ENCODE measurements at regions not wholly inside any gene's neighbourhood (a gene's known extent, or its start where the extent isn't known, plus 50 kb on each side); places are given as distances from the start of the nearest gene placed in this dataset.

DNA sequence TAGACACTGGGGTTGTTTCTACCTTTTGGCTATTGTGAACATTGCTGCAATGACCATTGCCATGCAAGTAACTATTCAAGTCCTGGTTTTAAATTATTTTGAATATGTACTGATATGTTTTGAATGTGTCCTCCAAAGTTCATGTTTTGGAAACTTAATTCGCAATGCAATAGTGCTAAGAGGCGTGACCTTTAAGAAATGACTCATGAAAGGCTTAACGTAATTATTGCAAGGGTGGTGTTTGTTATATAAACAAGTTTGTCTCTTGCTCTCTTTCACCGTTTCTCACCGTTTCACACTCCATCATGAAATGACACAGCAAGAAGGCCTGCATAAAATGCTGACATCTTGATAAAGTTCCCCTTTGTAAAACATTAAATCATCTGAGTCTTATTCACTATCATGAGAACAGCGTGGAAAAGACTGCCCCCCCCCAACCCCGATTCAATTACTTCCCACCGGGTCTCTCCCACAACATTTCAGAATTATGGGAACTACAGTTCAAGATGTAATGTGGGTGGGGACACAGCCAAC lies 506.9 kb upstream of the FAM47C start:
- DNase-seq, result no peak
- H3K27ac Mint-ChIP-seq (ENCODE audit: unreplicated experiment), result no peak overlapping the region
- H3K36me3 Mint-ChIP-seq (ENCODE audit: unreplicated experiment), result no peaks in the 10 kb centered on the region
- H3K27me3 Mint-ChIP-seq (ENCODE audit: unreplicated experiment), result no peaks in the 10 kb centered on the region
- H3K4me1 Mint-ChIP-seq (ENCODE audit: low read depth, unreplicated experiment), result no peaks in the 10 kb centered on the region
- H3K4me3 Mint-ChIP-seq (ENCODE audit: unreplicated experiment), result no peak overlapping the region
- TF ChIP-seq, protein P1, sequence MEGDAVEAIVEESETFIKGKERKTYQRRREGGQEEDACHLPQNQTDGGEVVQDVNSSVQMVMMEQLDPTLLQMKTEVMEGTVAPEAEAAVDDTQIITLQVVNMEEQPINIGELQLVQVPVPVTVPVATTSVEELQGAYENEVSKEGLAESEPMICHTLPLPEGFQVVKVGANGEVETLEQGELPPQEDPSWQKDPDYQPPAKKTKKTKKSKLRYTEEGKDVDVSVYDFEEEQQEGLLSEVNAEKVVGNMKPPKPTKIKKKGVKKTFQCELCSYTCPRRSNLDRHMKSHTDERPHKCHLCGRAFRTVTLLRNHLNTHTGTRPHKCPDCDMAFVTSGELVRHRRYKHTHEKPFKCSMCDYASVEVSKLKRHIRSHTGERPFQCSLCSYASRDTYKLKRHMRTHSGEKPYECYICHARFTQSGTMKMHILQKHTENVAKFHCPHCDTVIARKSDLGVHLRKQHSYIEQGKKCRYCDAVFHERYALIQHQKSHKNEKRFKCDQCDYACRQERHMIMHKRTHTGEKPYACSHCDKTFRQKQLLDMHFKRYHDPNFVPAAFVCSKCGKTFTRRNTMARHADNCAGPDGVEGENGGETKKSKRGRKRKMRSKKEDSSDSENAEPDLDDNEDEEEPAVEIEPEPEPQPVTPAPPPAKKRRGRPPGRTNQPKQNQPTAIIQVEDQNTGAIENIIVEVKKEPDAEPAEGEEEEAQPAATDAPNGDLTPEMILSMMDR (IDR thresholded peaks at IDR 0.05; ENCODE audit: partially characterized antibody, unreplicated experiment), result no peak
- peaks cover 3% of the 10 kb centered on the region for H3K9me3 Mint-ChIP-seq (ENCODE audit: unreplicated experiment)

GRCh38 chrX:36504625-36505024 lies 503.5 kb upstream of the FAM47C start:
- H3K27ac Mint-ChIP-seq (ENCODE audit: unreplicated experiment), result no peak overlapping the region
- no peaks in the 10 kb centered on the region for H3K4me1 Mint-ChIP-seq (ENCODE audit: low read depth, unreplicated experiment)
- no peak overlapping the region for H3K4me3 Mint-ChIP-seq (ENCODE audit: unreplicated experiment)
- peaks cover 6% of the 10 kb centered on the region for H3K9me3 Mint-ChIP-seq (ENCODE audit: unreplicated experiment)
- H3K27me3 Mint-ChIP-seq (ENCODE audit: unreplicated experiment), result no peaks in the 10 kb centered on the region
- no peak for DNase-seq
- TF ChIP-seq, protein P1 (IDR thresholded peaks at IDR 0.05; ENCODE audit: partially characterized antibody, unreplicated experiment), result no peak
- no peaks in the 10 kb centered on the region for H3K36me3 Mint-ChIP-seq (ENCODE audit: unreplicated experiment)

GRCh38 chrX:36508042-36508441 lies 500.1 kb upstream of the FAM47C start:
- no peak for DNase-seq
- Mint-ChIP-seq H3K36me3 (ENCODE audit: unreplicated experiment) (no peaks in the 10 kb centered on the region), H3K4me3 (ENCODE audit: unreplicated experiment) (no peak overlapping the region), H3K9me3 (ENCODE audit: unreplicated experiment) (peaks cover 6% of the 10 kb centered on the region), H3K27ac (ENCODE audit: unreplicated experiment) (no peak overlapping the region), H3K4me1 (ENCODE audit: low read depth, unreplicated experiment) (no peaks in the 10 kb centered on the region), H3K27me3 (ENCODE audit: unreplicated experiment) (no peaks in the 10 kb centered on the region)
- TF ChIP-seq, protein P1 (IDR thresholded peaks at IDR 0.05; ENCODE audit: partially characterized antibody, unreplicated experiment), result no peak

- Mint-ChIP-seq H3K27me3 (ENCODE audit: unreplicated experiment) (peaks cover 2% of the 10 kb centered on the region), H3K4me1 (ENCODE audit: low read depth, unreplicated experiment) (no peaks in the 10 kb centered on the region), H3K36me3 (ENCODE audit: unreplicated experiment) (no peaks in the 10 kb centered on the region), H3K9me3 (ENCODE audit: unreplicated experiment) (peaks cover 3% of the 10 kb centered on the region), H3K27ac (ENCODE audit: unreplicated experiment) (no peak overlapping the region), H3K4me3 (ENCODE audit: unreplicated experiment) (no peak overlapping the region)
- TF ChIP-seq, protein P1 (IDR thresholded peaks at IDR 0.05; ENCODE audit: partially characterized antibody, unreplicated experiment), result no peak
- DNase-seq, result no peak
Observed at GRCh38 chrX:36510736-36511135, 497.4 kb upstream of the FAM47C start.

DNA sequence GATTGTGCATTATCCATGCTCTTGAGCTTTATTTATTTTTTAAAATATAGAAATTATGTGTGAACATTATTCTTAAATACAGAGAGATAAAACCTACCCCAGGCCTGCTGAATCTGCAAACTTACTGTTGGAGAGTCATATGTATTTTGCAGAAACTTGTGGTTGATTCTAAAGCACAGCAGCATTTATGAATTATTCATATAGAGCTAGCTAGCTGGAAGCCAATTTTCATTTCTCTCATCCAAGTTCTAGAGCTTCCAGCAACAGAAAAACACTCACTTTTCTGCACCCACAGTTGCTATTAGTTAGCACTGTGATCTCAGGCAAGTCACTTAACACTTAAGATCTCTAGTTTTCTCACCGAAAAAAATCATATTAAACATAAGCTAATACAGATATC lies 479.5 kb upstream of the FAM47C start:
- TF ChIP-seq, protein P1 (IDR thresholded peaks at IDR 0.05; ENCODE audit: partially characterized antibody, unreplicated experiment), result no peak
- Mint-ChIP-seq H3K27me3 (ENCODE audit: unreplicated experiment) (no peaks in the 10 kb centered on the region), H3K27ac (ENCODE audit: unreplicated experiment) (no peak overlapping the region), H3K36me3 (ENCODE audit: unreplicated experiment) (no peaks in the 10 kb centered on the region), H3K4me3 (ENCODE audit: unreplicated experiment) (no peak overlapping the region), H3K4me1 (ENCODE audit: low read depth, unreplicated experiment) (no peaks in the 10 kb centered on the region), H3K9me3 (ENCODE audit: unreplicated experiment) (no peaks in the 10 kb centered on the region)
- DNase-seq, result no peak

Data from glutamatergic neuron (in vitro differentiated cells).